Neural crest cell (in vitro differentiated cells): ENCODE measurements at regions not wholly inside any gene's neighbourhood (a gene's known extent, or its start where the extent isn't known, plus 50 kb on each side); places are given as distances from the start of the nearest gene placed in this dataset.

Experiments
- DNase-seq: peaks from one replicate; pipeline ENCODE4 v3.0.0; 2021; ENCODE audit warnings: low read depth, mixed read lengths, low spot score
- H3K27ac Mint-ChIP-seq: one replicate; pipeline ENCODE4 v1.8.0; 2021; ENCODE audit warnings: mild to moderate bottlenecking, mixed read lengths; ENCODE audit not compliant: unreplicated experiment
- H3K27me3 Mint-ChIP-seq: 2 replicates; pipeline ENCODE4 v1.8.0; 2021; ENCODE audit warnings: low read depth, mild to moderate bottlenecking, mixed read lengths
- H3K36me3 Mint-ChIP-seq: 2 replicates; pipeline ENCODE4 v1.8.0; 2021; ENCODE audit warnings: low read depth, mild to moderate bottlenecking, mixed read lengths
- H3K4me1 Mint-ChIP-seq: 2 replicates; pipeline ENCODE4 v1.8.0; 2021; ENCODE audit warnings: mixed read lengths
- H3K4me3 Mint-ChIP-seq: one replicate; pipeline ENCODE4 v1.8.0; 2021; ENCODE audit warnings: mild to moderate bottlenecking, mixed read lengths
- H3K9me3 Mint-ChIP-seq: 2 replicates; pipeline ENCODE4 v1.8.0; 2021; ENCODE audit warnings: mixed read lengths
- TF ChIP-seq, protein P1 (sequence below): fragments of 200-600 bp; sonication (generic); conservative IDR thresholded peaks from 2 replicates; pipeline ENCODE4 v1.5.0; 2021; ENCODE audit warnings: antibody characterized with exemption, mild to moderate bottlenecking

GRCh38 chr6:44056392-44057237, 70.6 kb downstream of the MRPL14 start:
- Mint-ChIP-seq H3K36me3 (no peaks in the 10 kb centered on the region), H3K27ac (no peak overlapping the region), H3K27me3 (no peaks in the 10 kb centered on the region), H3K4me3 (no peak overlapping the region), H3K9me3 (peaks cover 4% of the 10 kb centered on the region), H3K4me1 (peaks cover 13% of the 10 kb centered on the region)
- TF ChIP-seq, protein P1, sequence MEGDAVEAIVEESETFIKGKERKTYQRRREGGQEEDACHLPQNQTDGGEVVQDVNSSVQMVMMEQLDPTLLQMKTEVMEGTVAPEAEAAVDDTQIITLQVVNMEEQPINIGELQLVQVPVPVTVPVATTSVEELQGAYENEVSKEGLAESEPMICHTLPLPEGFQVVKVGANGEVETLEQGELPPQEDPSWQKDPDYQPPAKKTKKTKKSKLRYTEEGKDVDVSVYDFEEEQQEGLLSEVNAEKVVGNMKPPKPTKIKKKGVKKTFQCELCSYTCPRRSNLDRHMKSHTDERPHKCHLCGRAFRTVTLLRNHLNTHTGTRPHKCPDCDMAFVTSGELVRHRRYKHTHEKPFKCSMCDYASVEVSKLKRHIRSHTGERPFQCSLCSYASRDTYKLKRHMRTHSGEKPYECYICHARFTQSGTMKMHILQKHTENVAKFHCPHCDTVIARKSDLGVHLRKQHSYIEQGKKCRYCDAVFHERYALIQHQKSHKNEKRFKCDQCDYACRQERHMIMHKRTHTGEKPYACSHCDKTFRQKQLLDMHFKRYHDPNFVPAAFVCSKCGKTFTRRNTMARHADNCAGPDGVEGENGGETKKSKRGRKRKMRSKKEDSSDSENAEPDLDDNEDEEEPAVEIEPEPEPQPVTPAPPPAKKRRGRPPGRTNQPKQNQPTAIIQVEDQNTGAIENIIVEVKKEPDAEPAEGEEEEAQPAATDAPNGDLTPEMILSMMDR, result no peak
- DNase-seq, result no peak

DNA sequence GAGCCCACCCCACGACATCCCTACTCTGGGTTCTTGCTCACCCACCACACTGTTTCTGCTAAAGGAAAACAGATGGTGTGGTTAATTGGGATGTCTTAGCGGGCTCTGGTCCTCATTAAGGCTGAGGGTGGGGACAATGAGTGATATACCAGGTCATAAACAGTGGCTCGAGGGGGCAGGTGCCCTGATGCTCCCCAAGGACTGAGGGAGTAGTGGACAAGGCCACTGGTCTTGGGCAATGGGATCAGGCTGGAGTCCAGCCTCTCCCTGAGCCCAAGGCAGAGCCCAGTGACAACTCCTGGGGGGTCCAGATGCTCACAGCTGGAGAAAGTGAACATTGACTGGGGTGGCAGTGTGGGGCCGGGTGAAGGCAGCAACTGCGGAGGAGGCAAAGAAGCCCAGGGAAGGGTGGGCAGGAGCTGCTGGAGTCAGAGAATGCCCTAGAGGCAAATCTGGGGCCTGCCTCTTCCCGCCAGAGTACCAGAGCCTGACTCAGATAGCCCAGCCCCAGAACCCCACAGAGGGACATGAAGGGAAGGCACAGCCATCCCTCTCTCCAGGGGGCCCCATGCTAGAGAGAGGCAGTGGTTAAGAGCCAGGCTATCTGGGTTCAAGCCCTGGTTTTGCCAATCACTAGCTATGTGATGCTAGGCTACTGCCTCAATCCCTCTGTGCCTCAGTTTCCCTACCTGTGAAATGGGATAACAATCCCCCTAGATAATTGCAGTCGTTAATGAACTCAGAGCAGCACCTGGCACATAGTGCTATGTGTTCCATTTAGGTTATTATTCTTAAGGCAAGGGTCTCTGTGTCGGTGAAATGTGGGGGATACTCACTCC, 72.3 kb downstream of the MRPL14 start:
- H3K9me3 Mint-ChIP-seq, result peaks cover 2% of the 10 kb centered on the region
- no peaks in the 10 kb centered on the region for H3K27me3 Mint-ChIP-seq
- no peak for DNase-seq
- H3K4me3 Mint-ChIP-seq, result no peak overlapping the region
- peaks cover 13% of the 10 kb centered on the region for H3K4me1 Mint-ChIP-seq
- TF ChIP-seq, protein P1, result no peak
- H3K27ac Mint-ChIP-seq, result no peak overlapping the region
- H3K36me3 Mint-ChIP-seq, result no peaks in the 10 kb centered on the region

GRCh38 chr6:44053760-44054556, 73.3 kb downstream of the MRPL14 start:
- DNase-seq, result no peak
- H3K36me3 Mint-ChIP-seq, result no peaks in the 10 kb centered on the region
- no peak overlapping the region for H3K27ac Mint-ChIP-seq
- H3K9me3 Mint-ChIP-seq, result no peaks in the 10 kb centered on the region
- H3K27me3 Mint-ChIP-seq, result no peaks in the 10 kb centered on the region
- no peak overlapping the region for H3K4me3 Mint-ChIP-seq
- TF ChIP-seq, protein P1, result no peak
- H3K4me1 Mint-ChIP-seq, result peaks cover 13% of the 10 kb centered on the region

DNA sequence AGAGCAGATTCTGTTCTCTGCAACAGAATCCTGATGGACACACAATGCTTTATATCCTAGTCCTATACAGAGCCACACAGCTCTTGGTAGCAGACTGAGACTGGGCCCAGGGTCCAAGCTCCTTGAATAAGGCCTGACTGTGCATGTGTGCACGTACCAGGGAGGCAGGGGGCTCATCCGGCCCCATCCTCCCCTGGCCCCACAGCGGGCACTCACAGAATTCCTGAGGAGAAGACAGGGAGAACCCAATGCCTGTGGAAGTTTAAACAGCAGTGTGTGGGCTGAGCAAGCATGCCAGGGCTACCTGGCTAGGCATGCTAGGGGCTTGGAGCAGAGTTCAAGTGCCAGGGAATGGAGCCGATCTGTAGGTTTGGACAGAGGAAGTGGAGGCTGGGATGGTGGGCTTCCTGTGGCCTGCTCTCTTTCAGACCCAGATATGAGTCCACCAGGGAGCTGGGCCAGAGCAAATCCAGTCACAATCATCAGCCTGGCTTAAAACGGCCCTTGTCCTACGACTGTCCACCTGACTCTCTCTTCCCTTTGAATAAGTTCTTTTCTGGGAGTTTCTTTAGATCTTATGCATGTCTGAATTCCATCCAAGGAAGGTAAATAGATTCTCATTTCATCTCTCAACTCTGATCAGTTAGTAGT, 74.0 kb downstream of the MRPL14 start:
- H3K36me3 Mint-ChIP-seq, result no peaks in the 10 kb centered on the region
- H3K4me3 Mint-ChIP-seq, result no peak overlapping the region
- no peak overlapping the region for H3K27ac Mint-ChIP-seq
- TF ChIP-seq, protein P1, result no peak
- DNase-seq, result no peak
- peaks cover 13% of the 10 kb centered on the region for H3K4me1 Mint-ChIP-seq
- no peaks in the 10 kb centered on the region for H3K9me3 Mint-ChIP-seq
- H3K27me3 Mint-ChIP-seq, result no peaks in the 10 kb centered on the region
